ENCODE measurements at regions not wholly inside any gene's neighbourhood (a gene's known extent, or its start where the extent isn't known, plus 50 kb on each side); places are given as distances from the start of the nearest gene placed in this dataset.
"Not testable (repeated sequence)": the region's sequence is repeated elsewhere in the genome, so short reads cannot be mapped to it uniquely, and the experiment has no call there.

GRCh38 chr6:30807566-30807965 lies 63.2 kb upstream of the IER3 start:
- H3K9me3 ChIP-seq (ENCODE audit: control extremely low read depth in 1 of 5, control insufficient read depth in 4 of 5, insufficient read depth in 2 of 5, low read depth in 1 of 5, low read length in 4 of 5); H3K27ac ChIP-seq (ENCODE audit: insufficient read depth in 1 of 2, low read depth in 1 of 2, low read length in 2 of 2, poor library complexity in 1 of 2, severe bottlenecking in 2 of 2); H3K4me3 ChIP-seq (ENCODE audit: control insufficient read depth in 1 of 7, extremely low read depth in 1 of 7, insufficient read depth in 4 of 7, low read depth in 2 of 7, low read length in 6 of 7); POLR2A ChIA-PET; H3K36me3 ChIP-seq (ENCODE audit: control insufficient read depth in 4 of 4, insufficient read depth in 4 of 4, low read length in 3 of 4); DNase-seq; CTCF ChIA-PET: not testable (repeated sequence)
- Histone ChIP-seq H3K4me1 (ENCODE audit: control extremely low read depth in 1 of 4, control insufficient read depth in 4 of 4, insufficient read depth in 4 of 4, low read length in 3 of 4) (peaks cover 0 to 13% (median 0%) of the 10 kb centered on the region in 4 experiments), H3K27me3 (replicated peaks in 2 of 5; ENCODE audit: control insufficient read depth in 4 of 5, insufficient read depth in 5 of 5, low read length in 4 of 5) (peaks cover 0 to 20% (median 6%) of the 10 kb centered on the region in 5 experiments)
- 88% methylated on average over 17 of the region's 26 CpGs for WGBS (ENCODE audit: insufficient coverage)

- no peak overlapping the region for H3K27ac ChIP-seq (ENCODE audit: insufficient read depth in 1 of 2, low read depth in 1 of 2, low read length in 2 of 2, poor library complexity in 1 of 2, severe bottlenecking in 2 of 2)
- H3K9me3 ChIP-seq (ENCODE audit: control extremely low read depth in 1 of 5, control insufficient read depth in 4 of 5, insufficient read depth in 2 of 5, low read depth in 1 of 5, low read length in 4 of 5), result no peaks in the 10 kb centered on the region
- ChIA-PET POLR2A (no interaction called here), CTCF (no interaction called here)
- WGBS (ENCODE audit: insufficient coverage), result 98% methylated on average over 6 of the region's 14 CpGs
- no peaks in the 10 kb centered on the region for H3K36me3 ChIP-seq (ENCODE audit: control insufficient read depth in 4 of 4, insufficient read depth in 4 of 4, low read length in 3 of 4)
- DNase-seq, result no peak
- peaks cover 0 to 7% (median 0%) of the 10 kb centered on the region in 4 experiments for H3K4me1 ChIP-seq (ENCODE audit: control extremely low read depth in 1 of 4, control insufficient read depth in 4 of 4, insufficient read depth in 4 of 4, low read length in 3 of 4)
- H3K4me3 ChIP-seq (ENCODE audit: control insufficient read depth in 1 of 7, extremely low read depth in 1 of 7, insufficient read depth in 4 of 7, low read depth in 2 of 7, low read length in 6 of 7), result no peak overlapping the region
- H3K27me3 ChIP-seq (replicated peaks in 2 of 5; ENCODE audit: control insufficient read depth in 4 of 5, insufficient read depth in 5 of 5, low read length in 4 of 5), result peaks cover 0 to 26% (median 7%) of the 10 kb centered on the region in 5 experiments
Measured at GRCh38 chr6:30806581-30807183, 62.3 kb upstream of the IER3 start.

- CTCF ChIA-PET, result interaction anchor here (1.6 to 2.7 kb wide), 3 partner anchors 11 to 18 kb away, joined by 5 to 8 read pairs (median 7); no protein-coding TSS in a partner anchor
Measured at GRCh38 chr6:30804333-30804732, 60.0 kb upstream of the IER3 start.

GRCh38 chr6:30802731-30803130 lies 58.4 kb upstream of the IER3 start:
- CTCF ChIA-PET, result interaction anchor here (1.6 to 2.7 kb wide), 2 partner anchors 9 to 14 kb away, joined by 7 to 8 read pairs; no protein-coding TSS in a partner anchor
- peaks cover 0 to 7% (median 0%) of the 10 kb centered on the region in 4 experiments for H3K4me1 ChIP-seq (ENCODE audit: control extremely low read depth in 1 of 4, control insufficient read depth in 4 of 4, insufficient read depth in 4 of 4, low read length in 3 of 4)
- WGBS (ENCODE audit: insufficient coverage), result 60% methylated on average over 1 of the region's 1 CpG
- H3K36me3 ChIP-seq (ENCODE audit: control insufficient read depth in 4 of 4, insufficient read depth in 4 of 4, low read length in 3 of 4), result no peaks in the 10 kb centered on the region
- no peak overlapping the region for H3K27ac ChIP-seq (ENCODE audit: insufficient read depth in 1 of 2, low read depth in 1 of 2, low read length in 2 of 2, poor library complexity in 1 of 2, severe bottlenecking in 2 of 2)
- POLR2A ChIA-PET, result no interaction called here
- no peak overlapping the region for H3K4me3 ChIP-seq (ENCODE audit: control insufficient read depth in 1 of 7, extremely low read depth in 1 of 7, insufficient read depth in 4 of 7, low read depth in 2 of 7, low read length in 6 of 7)
- peak in 2 of 3 donors; percentile 22 to 25 for DNase-seq
- H3K9me3 ChIP-seq (ENCODE audit: control extremely low read depth in 1 of 5, control insufficient read depth in 4 of 5, insufficient read depth in 2 of 5, low read depth in 1 of 5, low read length in 4 of 5), result no peaks in the 10 kb centered on the region
- peaks cover 0 to 36% (median 18%) of the 10 kb centered on the region in 5 experiments for H3K27me3 ChIP-seq (replicated peaks in 2 of 5; ENCODE audit: control insufficient read depth in 4 of 5, insufficient read depth in 5 of 5, low read length in 4 of 5)

More at GRCh38 chr6:30804333-30804732, 60.0 kb upstream of the IER3 start:
- no peak for DNase-seq
- peaks cover 0 to 7% (median 0%) of the 10 kb centered on the region in 4 experiments for H3K4me1 ChIP-seq (ENCODE audit: control extremely low read depth in 1 of 4, control insufficient read depth in 4 of 4, insufficient read depth in 4 of 4, low read length in 3 of 4)
- H3K9me3 ChIP-seq (ENCODE audit: control extremely low read depth in 1 of 5, control insufficient read depth in 4 of 5, insufficient read depth in 2 of 5, low read depth in 1 of 5, low read length in 4 of 5), result no peaks in the 10 kb centered on the region
- peaks cover 0 to 31% (median 10%) of the 10 kb centered on the region in 5 experiments for H3K27me3 ChIP-seq (replicated peaks in 2 of 5; ENCODE audit: control insufficient read depth in 4 of 5, insufficient read depth in 5 of 5, low read length in 4 of 5)
- no peak overlapping the region for H3K4me3 ChIP-seq (ENCODE audit: control insufficient read depth in 1 of 7, extremely low read depth in 1 of 7, insufficient read depth in 4 of 7, low read depth in 2 of 7, low read length in 6 of 7)
- no peaks in the 10 kb centered on the region for H3K36me3 ChIP-seq (ENCODE audit: control insufficient read depth in 4 of 4, insufficient read depth in 4 of 4, low read length in 3 of 4)
- WGBS (ENCODE audit: insufficient coverage), result no CpG with 5 or more reads among the region's 1 CpG
- no peak overlapping the region for H3K27ac ChIP-seq (ENCODE audit: insufficient read depth in 1 of 2, low read depth in 1 of 2, low read length in 2 of 2, poor library complexity in 1 of 2, severe bottlenecking in 2 of 2)
- POLR2A ChIA-PET, result no interaction called here

- Histone ChIP-seq H3K9me3 (ENCODE audit: control extremely low read depth in 1 of 5, control insufficient read depth in 4 of 5, insufficient read depth in 2 of 5, low read depth in 1 of 5, low read length in 4 of 5) (no peaks in the 10 kb centered on the region), H3K4me1 (ENCODE audit: control extremely low read depth in 1 of 4, control insufficient read depth in 4 of 4, insufficient read depth in 4 of 4, low read length in 3 of 4) (peaks cover 0 to 7% (median 0%) of the 10 kb centered on the region in 4 experiments), H3K27me3 (replicated peaks in 2 of 5; ENCODE audit: control insufficient read depth in 4 of 5, insufficient read depth in 5 of 5, low read length in 4 of 5) (peaks cover 0 to 43% (median 18%) of the 10 kb centered on the region in 5 experiments), H3K4me3 (ENCODE audit: control insufficient read depth in 1 of 7, extremely low read depth in 1 of 7, insufficient read depth in 4 of 7, low read depth in 2 of 7, low read length in 6 of 7) (no peak overlapping the region), H3K36me3 (ENCODE audit: control insufficient read depth in 4 of 4, insufficient read depth in 4 of 4, low read length in 3 of 4) (no peaks in the 10 kb centered on the region), H3K27ac (ENCODE audit: insufficient read depth in 1 of 2, low read depth in 1 of 2, low read length in 2 of 2, poor library complexity in 1 of 2, severe bottlenecking in 2 of 2) (no peak overlapping the region)
- DNase-seq, result no peak
- POLR2A ChIA-PET, result no interaction called here
- CTCF ChIA-PET, result interaction anchor here (2.7 kb wide), 1 partner anchor 14 kb away, joined by 8 read pairs; no protein-coding TSS in a partner anchor
- 86% methylated on average over 8 of the region's 8 CpGs for WGBS (ENCODE audit: insufficient coverage)
Measured at GRCh38 chr6:30801950-30802349, 57.6 kb upstream of the IER3 start.

- CTCF ChIA-PET, result interaction anchor here (0.7 to 1.2 kb wide), 3 partner anchors 9 to 256 kb away, joined by 3 read pairs; no protein-coding TSS in a partner anchor
Measured at GRCh38 chr6:30800871-30801270, 56.5 kb upstream of the IER3 start.

GRCh38 chr6:30799210-30799609 lies 54.9 kb upstream of the IER3 start:
- POLR2A ChIA-PET, result interaction anchor here (0.7 kb wide), 1 partner anchor 110 kb away, joined by 3 read pairs; no protein-coding TSS in a partner anchor
- CTCF ChIA-PET, result no interaction called here
- Histone ChIP-seq H3K27ac (ENCODE audit: insufficient read depth in 1 of 2, low read depth in 1 of 2, low read length in 2 of 2, poor library complexity in 1 of 2, severe bottlenecking in 2 of 2) (no peak overlapping the region), H3K4me3 (ENCODE audit: control insufficient read depth in 1 of 7, extremely low read depth in 1 of 7, insufficient read depth in 4 of 7, low read depth in 2 of 7, low read length in 6 of 7) (no peak overlapping the region), H3K36me3 (ENCODE audit: control insufficient read depth in 4 of 4, insufficient read depth in 4 of 4, low read length in 3 of 4) (no peaks in the 10 kb centered on the region), H3K4me1 (ENCODE audit: control extremely low read depth in 1 of 4, control insufficient read depth in 4 of 4, insufficient read depth in 4 of 4, low read length in 3 of 4) (peaks cover 0 to 6% (median 0%) of the 10 kb centered on the region in 4 experiments), H3K27me3 (replicated peaks in 2 of 5; ENCODE audit: control insufficient read depth in 4 of 5, insufficient read depth in 5 of 5, low read length in 4 of 5) (peaks cover 0 to 57% (median 23%) of the 10 kb centered on the region in 5 experiments), H3K9me3 (ENCODE audit: control extremely low read depth in 1 of 5, control insufficient read depth in 4 of 5, insufficient read depth in 2 of 5, low read depth in 1 of 5, low read length in 4 of 5) (no peaks in the 10 kb centered on the region)
- DNase-seq, result no peak
- 100% methylated on average over 3 of the region's 3 CpGs for WGBS (ENCODE audit: insufficient coverage)

More at GRCh38 chr6:30800871-30801270, 56.5 kb upstream of the IER3 start:
- H3K4me1 ChIP-seq (ENCODE audit: control extremely low read depth in 1 of 4, control insufficient read depth in 4 of 4, insufficient read depth in 4 of 4, low read length in 3 of 4), result peaks cover 0 to 7% (median 0%) of the 10 kb centered on the region in 4 experiments
- peaks cover 0 to 51% (median 23%) of the 10 kb centered on the region in 5 experiments for H3K27me3 ChIP-seq (replicated peaks in 2 of 5; ENCODE audit: control insufficient read depth in 4 of 5, insufficient read depth in 5 of 5, low read length in 4 of 5)
- no peaks in the 10 kb centered on the region for H3K9me3 ChIP-seq (ENCODE audit: control extremely low read depth in 1 of 5, control insufficient read depth in 4 of 5, insufficient read depth in 2 of 5, low read depth in 1 of 5, low read length in 4 of 5)
- H3K36me3 ChIP-seq (ENCODE audit: control insufficient read depth in 4 of 4, insufficient read depth in 4 of 4, low read length in 3 of 4), result no peaks in the 10 kb centered on the region
- H3K27ac ChIP-seq (ENCODE audit: insufficient read depth in 1 of 2, low read depth in 1 of 2, low read length in 2 of 2, poor library complexity in 1 of 2, severe bottlenecking in 2 of 2), result no peak overlapping the region
- H3K4me3 ChIP-seq (ENCODE audit: control insufficient read depth in 1 of 7, extremely low read depth in 1 of 7, insufficient read depth in 4 of 7, low read depth in 2 of 7, low read length in 6 of 7), result no peak overlapping the region
- WGBS (ENCODE audit: insufficient coverage), result 97% methylated on average over 6 of the region's 6 CpGs
- DNase-seq, result no peak
- POLR2A ChIA-PET, result interaction anchor here (0.6 kb wide), 1 partner anchor 363 kb away, joined by 5 read pairs; no protein-coding TSS in a partner anchor
